HepG2 (cell line): ENCODE measurements at regions not wholly inside any gene's neighbourhood (a gene's known extent, or its start where the extent isn't known, plus 50 kb on each side); places are given as distances from the start of the nearest gene placed in this dataset.

Source experiments
- ATAC-seq: fragments of 200-7000 bp; cut with Tn5 transposase; 3 replicates; pipeline ENCODE4 v1.9.1; 2020; ENCODE audit warnings: mild to moderate bottlenecking, moderate library complexity
- BruUV-seq: library from RNA; stranded (reverse); fragments of 400-500 nt; replicated peaks from 2 replicates; lab custom pipeline; 2021; lab: Mats Ljungman, UMichigan
- CTCF ChIA-PET: fragments of 300-600 bp; formaldehyde crosslinking; extraction: SDS; loops from one replicate; lab custom pipeline; 2021; ENCODE audit warnings: low total read pairs, inconsistent platforms, low intra/inter-chr PET ratio; lab: Yijun Ruan, JAX
- POLR2A ChIA-PET: fragments of 350-600 bp; sonication (Branson Sonifier 250); formaldehyde crosslinking; loops from one replicate; lab custom pipeline; 2020; ENCODE audit warnings: antibody characterized with exemption, inconsistent platforms; lab: Yijun Ruan, JAX
- DNase-seq: peaks from one replicate; pipeline ENCODE4 v3.0.0-alpha.2; 2015; ENCODE audit warnings: low spot score
- FAIRE-seq: peaks from 3 replicates; lab custom pipeline; 2011; peaks lifted over from hg19 to GRCh38; lab: Jason Lieb, UNC
- H2AFZ ChIP-seq: one replicate; pipeline ENCODE4 v1.6.1; 2011; ENCODE audit warnings: low read length, inconsistent platforms
- H3K27ac ChIP-seq: fragments of 300-600 bp; 3 replicates; pipeline ENCODE4 v1.8.0; 2011; ENCODE audit warnings: mixed run types, mild to moderate bottlenecking, mixed read lengths, low read length, inconsistent platforms; ENCODE audit not compliant: insufficient read depth; ENCODE audit errors: extremely low read length
- H3K27me3 ChIP-seq, 2 experiments: fragments of 200-600 bp in 1 of 2; 2 replicates in 1 of 2; 3 replicates in 1 of 2; pipeline versions ENCODE4 v1.6.0 to v1.8.0; 2011; ENCODE audit warnings: low read length in 2 of 2, mild to moderate bottlenecking in 2 of 2, moderate library complexity in 2 of 2, inconsistent platforms in 1 of 2; ENCODE audit not compliant: insufficient read depth in 2 of 2, control insufficient read depth in 1 of 2
- H3K36me3 ChIP-seq, 2 experiments: fragments of 200-600 bp in 1 of 2; replicated peaks in 1 of 2; 2 replicates in 1 of 2; 3 replicates in 1 of 2; pipeline versions ENCODE4 v1.5.1 to v1.8.0; 2011; ENCODE audit warnings: low read length in 2 of 2, inconsistent platforms in 1 of 2; ENCODE audit not compliant: insufficient read depth in 2 of 2, control insufficient read depth in 1 of 2
- H3K4me1 ChIP-seq: 2 replicates; pipeline ENCODE4 v1.5.1; 2012; ENCODE audit warnings: low read length, inconsistent platforms; ENCODE audit not compliant: insufficient read depth
- H3K4me2 ChIP-seq: 2 replicates; pipeline ENCODE4 v1.6.0; 2011; ENCODE audit warnings: low read depth, low read length, inconsistent platforms
- H3K4me3 ChIP-seq, 3 experiments: fragments of 200-600 bp in 1 of 3; sonication (generic), shearing (Covaris generic) in 1 of 3; replicated peaks in 1 of 3; 2 replicates each; pipeline ENCODE4 v1.5.1; 2011 to 2016; ENCODE audit warnings: low read length in 3 of 3, inconsistent platforms in 2 of 3, low read depth in 2 of 3, mild to moderate bottlenecking in 2 of 3, control low read depth in 1 of 3, mixed read lengths in 1 of 3; ENCODE audit not compliant: insufficient read depth in 1 of 3
- H3K79me2 ChIP-seq: one replicate; pipeline ENCODE4 v1.6.1; 2011; ENCODE audit warnings: low read length, inconsistent platforms; ENCODE audit not compliant: insufficient read depth
- H3K9ac ChIP-seq: 2 replicates; pipeline ENCODE4 v1.6.0; 2011; ENCODE audit warnings: mild to moderate bottlenecking, low read depth, low read length, inconsistent platforms; ENCODE audit not compliant: insufficient read depth
- H3K9me3 ChIP-seq: 2 replicates; pipeline ENCODE4 v1.5.1; 2012; ENCODE audit warnings: mild to moderate bottlenecking, low read length
- H4K20me1 ChIP-seq: 2 replicates; pipeline ENCODE4 v1.6.0; 2011; ENCODE audit warnings: inconsistent platforms, mild to moderate bottlenecking, low read length, moderate library complexity; ENCODE audit not compliant: insufficient read depth
- EED ChIP-seq: sonication (generic); formaldehyde crosslinking; IDR thresholded peaks from 2 replicates; pipeline ENCODE4 v1.5.0; 2020; ENCODE audit warnings: mild to moderate bottlenecking, missing genetic modification reagents
- ETS1 ChIP-seq: sonication (generic); formaldehyde crosslinking; IDR thresholded peaks from 2 replicates; pipeline ENCODE4 v1.4.0; 2020; ENCODE audit warnings: missing genetic modification reagents
- IKZF4 ChIP-seq: sonication (generic); formaldehyde crosslinking; IDR thresholded peaks from 2 replicates; pipeline ENCODE4 v1.5.1; 2020; ENCODE audit warnings: borderline replicate concordance, mild to moderate bottlenecking, low read depth, missing genetic modification reagents; ENCODE audit errors: not compliant biosample characterization
- MLLT10 ChIP-seq: sonication (generic); formaldehyde crosslinking; IDR thresholded peaks from 2 replicates; pipeline ENCODE4 v1.4.0; 2020; ENCODE audit warnings: missing genetic modification reagents
- MXD4 ChIP-seq: IDR thresholded peaks from 2 replicates; pipeline ENCODE4 v1.6.1; 2016; ENCODE audit warnings: mild to moderate bottlenecking, missing biosample characterization, missing genetic modification reagents
- NRL ChIP-seq: sonication (generic); formaldehyde crosslinking; IDR thresholded peaks from 2 replicates; pipeline ENCODE4 v1.5.0; 2020; ENCODE audit warnings: missing genetic modification reagents, mild to moderate bottlenecking, moderate library complexity, borderline replicate concordance
- PHF8 ChIP-seq: sonication (generic); formaldehyde crosslinking; IDR thresholded peaks from 2 replicates; pipeline ENCODE4 v1.5.0; 2020; ENCODE audit warnings: missing genetic modification reagents
- SATB2 ChIP-seq: sonication (generic); formaldehyde crosslinking; IDR thresholded peaks from 2 replicates; pipeline ENCODE4 v1.5.0; 2020; ENCODE audit warnings: missing genetic modification reagents
- SIN3B ChIP-seq: fragments of 150-350 bp; IDR thresholded peaks from 2 replicates; pipeline ENCODE4 v1.6.1; 2014; ENCODE audit warnings: low read length
- THAP11 ChIP-seq: IDR thresholded peaks from 2 replicates; pipeline ENCODE4 v1.6.1; 2016; ENCODE audit warnings: missing biosample characterization, missing genetic modification reagents
- TSC22D2 ChIP-seq: sonication (generic); formaldehyde crosslinking; IDR thresholded peaks from 2 replicates; pipeline ENCODE4 v1.5.1; 2020; ENCODE audit warnings: missing genetic modification reagents, mild to moderate bottlenecking, borderline replicate concordance
- YEATS2 ChIP-seq: sonication (generic); formaldehyde crosslinking; IDR thresholded peaks from 2 replicates; pipeline ENCODE4 v1.4.0; 2020; ENCODE audit warnings: missing genetic modification reagents, borderline replicate concordance
- YEATS4 ChIP-seq: sonication (generic); formaldehyde crosslinking; IDR thresholded peaks from 2 replicates; pipeline ENCODE4 v1.4.0; 2020; ENCODE audit warnings: missing genetic modification reagents, borderline replicate concordance
- ZBTB46 ChIP-seq: sonication (generic); formaldehyde crosslinking; IDR thresholded peaks from 2 replicates; pipeline ENCODE4 v1.4.0; 2020; ENCODE audit warnings: mild to moderate bottlenecking, missing genetic modification reagents, borderline replicate concordance
- ZNF101 ChIP-seq: sonication (generic); formaldehyde crosslinking; IDR thresholded peaks from 2 replicates; pipeline ENCODE4 v1.4.0; 2020; ENCODE audit warnings: mild to moderate bottlenecking, low read depth, missing genetic modification reagents, borderline replicate concordance
- ZNF256 ChIP-seq: sonication (generic); formaldehyde crosslinking; conservative IDR thresholded peaks from 2 replicates; pipeline ENCODE4 v1.4.0; 2020; ENCODE audit warnings: missing genetic modification reagents
- WGBS: methylation state at CpG from one replicate; pipeline ENCODE4 v1.1.6; 2017; ENCODE audit warnings: low lambda C conversion rate; 5-methylcytosine and 5-hydroxymethylcytosine counted together
- in situ Hi-C: cut with HindIII; loops from 2 replicates; pipeline ENCODE4 v1.10.0; 2017; ENCODE audit warnings: low pct_unique_long_range_greater_than_20kb; ENCODE audit not compliant: extremely low pct_ligation_motif_present
- intact Hi-C: fragments of 100-400 bp; cut with micrococcal nuclease; formaldehyde crosslinking; loops from one replicate; pipeline ENCODE4 v1.10.0; 2022; ENCODE audit not compliant: unreplicated experiment
- TF ChIP-seq, protein P1 (sequence below): sonication (generic); formaldehyde crosslinking; IDR thresholded peaks from 2 replicates; pipeline ENCODE4 v1.9.0; 2022; ENCODE audit warnings: missing genetic modification reagents, mild to moderate bottlenecking, borderline replicate concordance
- TF ChIP-seq, protein P2 (sequence below): sonication (generic); formaldehyde crosslinking; conservative IDR thresholded peaks from 2 replicates; pipeline ENCODE4 v1.8.1; 2023; ENCODE audit warnings: missing genetic modification reagents
- TF ChIP-seq, protein P3 (sequence below): fragments of 450-650 bp; IDR thresholded peaks from 2 replicates; pipeline ENCODE4 v1.6.1; 2016

GRCh38 chr3:43873723-43874122, 183.0 kb downstream of the ABHD5 start:
- no peak overlapping the region for H3K27ac ChIP-seq
- DNase-seq (no peak), FAIRE-seq (no peak), ATAC-seq (no peak)
- H3K36me3 ChIP-seq: no peaks in the 10 kb centered on the region
- in situ Hi-C loops: no loop called here
- H2AFZ ChIP-seq: no peak overlapping the region
- BruUV-seq: no TSS peak
- no peak overlapping the region for H3K4me2 ChIP-seq
- WGBS: 44% methylated on average over 7 of the region's 7 CpGs
- POLR2A ChIA-PET: no interaction called here
- H3K9ac ChIP-seq: no peak overlapping the region
- H3K27me3 ChIP-seq: peaks cover 2 to 7% of the 10 kb centered on the region in 2 experiments; a peak in 2 of 5 replicates
- no peaks in the 10 kb centered on the region for H3K79me2 ChIP-seq
- no peaks in the 10 kb centered on the region for H3K9me3 ChIP-seq
- intact Hi-C loops: no loop called here
- no peaks in the 10 kb centered on the region for H4K20me1 ChIP-seq
- no peak overlapping the region for H3K4me3 ChIP-seq
- H3K4me1 ChIP-seq: no peaks in the 10 kb centered on the region
- TF ChIP-seq ZNF256 (CRISPR knock-in tag) (no peak), EED (CRISPR knock-in tag) (no peak), ETS1 (CRISPR knock-in tag) (no peak), ZBTB46 (CRISPR knock-in tag) (no peak), ZNF101 (CRISPR knock-in tag) (no peak), THAP11 (CRISPR knock-in tag) (no peak), MLLT10 (CRISPR knock-in tag) (no peak), NRL (CRISPR knock-in tag) (no peak), PHF8 (CRISPR knock-in tag) (no peak), MXD4 (CRISPR knock-in tag) (no peak), YEATS2 (CRISPR knock-in tag) (no peak), IKZF4 (CRISPR knock-in tag) (no peak), YEATS4 (CRISPR knock-in tag) (no peak), TSC22D2 (no peak), SIN3B (no peak), SATB2 (no peak)
- TF ChIP-seq, protein P1, sequence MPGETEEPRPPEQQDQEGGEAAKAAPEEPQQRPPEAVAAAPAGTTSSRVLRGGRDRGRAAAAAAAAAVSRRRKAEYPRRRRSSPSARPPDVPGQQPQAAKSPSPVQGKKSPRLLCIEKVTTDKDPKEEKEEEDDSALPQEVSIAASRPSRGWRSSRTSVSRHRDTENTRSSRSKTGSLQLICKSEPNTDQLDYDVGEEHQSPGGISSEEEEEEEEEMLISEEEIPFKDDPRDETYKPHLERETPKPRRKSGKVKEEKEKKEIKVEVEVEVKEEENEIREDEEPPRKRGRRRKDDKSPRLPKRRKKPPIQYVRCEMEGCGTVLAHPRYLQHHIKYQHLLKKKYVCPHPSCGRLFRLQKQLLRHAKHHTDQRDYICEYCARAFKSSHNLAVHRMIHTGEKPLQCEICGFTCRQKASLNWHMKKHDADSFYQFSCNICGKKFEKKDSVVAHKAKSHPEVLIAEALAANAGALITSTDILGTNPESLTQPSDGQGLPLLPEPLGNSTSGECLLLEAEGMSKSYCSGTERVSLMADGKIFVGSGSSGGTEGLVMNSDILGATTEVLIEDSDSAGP: no peak
- TF ChIP-seq, protein P2, sequence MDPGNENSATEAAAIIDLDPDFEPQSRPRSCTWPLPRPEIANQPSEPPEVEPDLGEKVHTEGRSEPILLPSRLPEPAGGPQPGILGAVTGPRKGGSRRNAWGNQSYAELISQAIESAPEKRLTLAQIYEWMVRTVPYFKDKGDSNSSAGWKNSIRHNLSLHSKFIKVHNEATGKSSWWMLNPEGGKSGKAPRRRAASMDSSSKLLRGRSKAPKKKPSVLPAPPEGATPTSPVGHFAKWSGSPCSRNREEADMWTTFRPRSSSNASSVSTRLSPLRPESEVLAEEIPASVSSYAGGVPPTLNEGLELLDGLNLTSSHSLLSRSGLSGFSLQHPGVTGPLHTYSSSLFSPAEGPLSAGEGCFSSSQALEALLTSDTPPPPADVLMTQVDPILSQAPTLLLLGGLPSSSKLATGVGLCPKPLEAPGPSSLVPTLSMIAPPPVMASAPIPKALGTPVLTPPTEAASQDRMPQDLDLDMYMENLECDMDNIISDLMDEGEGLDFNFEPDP (CRISPR knock-in tag): no peak
- TF ChIP-seq, protein P3, sequence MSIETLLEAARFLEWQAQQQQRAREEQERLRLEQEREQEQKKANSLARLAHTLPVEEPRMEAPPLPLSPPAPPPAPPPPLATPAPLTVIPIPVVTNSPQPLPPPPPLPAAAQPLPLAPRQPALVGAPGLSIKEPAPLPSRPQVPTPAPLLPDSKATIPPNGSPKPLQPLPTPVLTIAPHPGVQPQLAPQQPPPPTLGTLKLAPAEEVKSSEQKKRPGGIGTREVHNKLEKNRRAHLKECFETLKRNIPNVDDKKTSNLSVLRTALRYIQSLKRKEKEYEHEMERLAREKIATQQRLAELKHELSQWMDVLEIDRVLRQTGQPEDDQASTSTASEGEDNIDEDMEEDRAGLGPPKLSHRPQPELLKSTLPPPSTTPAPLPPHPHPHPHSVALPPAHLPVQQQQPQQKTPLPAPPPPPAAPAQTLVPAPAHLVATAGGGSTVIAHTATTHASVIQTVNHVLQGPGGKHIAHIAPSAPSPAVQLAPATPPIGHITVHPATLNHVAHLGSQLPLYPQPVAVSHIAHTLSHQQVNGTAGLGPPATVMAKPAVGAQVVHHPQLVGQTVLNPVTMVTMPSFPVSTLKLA: no peak
- CTCF ChIA-PET: no interaction called here
